Stimulated activated naive CD8-positive, alpha-beta T cell treated with anti-CD3 and anti-CD28 coated beads, Interleukin-15, Interleukin-2, amounts not matched to agents 100 ng/mL and 50 ng/mL, for 24 hours (primary cell): ENCODE measurements at regions not wholly inside any gene's neighbourhood (a gene's known extent, or its start where the extent isn't known, plus 50 kb on each side); places are given as distances from the start of the nearest gene placed in this dataset.

Source experiments
- H3K27ac Mint-ChIP-seq: one replicate; pipeline ENCODE4 v1.8.0; 2021; ENCODE audit warnings: mild to moderate bottlenecking, mixed read lengths
- H3K27me3 Mint-ChIP-seq: one replicate; pipeline ENCODE4 v1.8.0; 2021; ENCODE audit warnings: mixed read lengths
- H3K36me3 Mint-ChIP-seq: one replicate; pipeline ENCODE4 v1.8.0; 2021; ENCODE audit warnings: low read depth, mixed read lengths
- H3K4me1 Mint-ChIP-seq: one replicate; pipeline ENCODE4 v1.8.0; 2021; ENCODE audit warnings: low read depth, mixed read lengths
- H3K4me3 Mint-ChIP-seq: one replicate; pipeline ENCODE4 v1.8.0; 2021; ENCODE audit warnings: mild to moderate bottlenecking, mixed read lengths
- H3K9me3 Mint-ChIP-seq: one replicate; pipeline ENCODE4 v1.8.0; 2021; ENCODE audit warnings: mixed read lengths

- Mint-ChIP-seq H3K9me3 (no peaks in the 10 kb centered on the region), H3K27ac (no peak overlapping the region), H3K4me1 (no peaks in the 10 kb centered on the region), H3K27me3 (no peaks in the 10 kb centered on the region), H3K4me3 (no peak overlapping the region), H3K36me3 (no peaks in the 10 kb centered on the region)
These were observed 404.7 kb downstream of the LMO4 start for GRCh38 chr1:87733386-87733785.

DNA sequence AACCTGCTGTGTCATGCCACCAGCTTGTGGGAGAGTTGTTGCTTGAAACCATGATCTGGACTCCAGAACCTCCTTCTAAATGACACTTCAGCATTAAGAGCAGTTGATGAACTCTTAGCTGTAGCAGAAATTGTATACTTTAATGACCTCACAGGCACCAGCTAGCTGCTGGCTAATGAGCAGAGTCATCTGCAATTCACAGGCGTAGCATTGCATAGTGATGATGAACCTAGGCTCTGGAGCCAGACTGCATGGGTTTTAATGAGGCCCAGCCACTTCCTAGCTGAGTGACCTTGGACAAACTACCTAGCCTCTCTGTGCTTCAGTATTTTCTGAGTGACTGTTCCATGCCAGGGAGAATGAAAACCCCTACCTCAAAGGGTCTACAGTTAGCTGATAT, 407.1 kb downstream of the LMO4 start:
- no peaks in the 10 kb centered on the region for H3K9me3 Mint-ChIP-seq
- H3K4me3 Mint-ChIP-seq: no peak overlapping the region
- H3K27ac Mint-ChIP-seq: no peak overlapping the region

DNA sequence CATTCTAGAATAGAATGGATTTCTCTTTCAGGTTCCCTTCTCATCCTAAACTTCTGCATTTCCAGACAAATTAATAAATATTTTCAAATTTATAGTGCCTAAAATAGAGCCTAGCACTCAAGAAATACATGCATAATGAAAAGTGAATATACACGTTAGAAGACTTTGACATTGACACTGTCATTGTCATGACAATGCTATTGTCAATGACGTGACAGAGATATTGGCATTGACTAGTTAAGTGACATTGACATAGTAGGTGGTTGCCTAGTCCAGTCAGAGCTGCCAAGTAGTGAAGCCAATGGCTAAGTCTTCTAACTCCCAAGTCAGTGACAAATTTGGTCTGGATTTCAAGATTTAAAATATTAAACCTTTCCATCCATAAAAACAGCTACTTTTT, 410.5 kb downstream of the LMO4 start:
- H3K36me3 Mint-ChIP-seq: no peaks in the 10 kb centered on the region
- peaks cover 3% of the 10 kb centered on the region for H3K27me3 Mint-ChIP-seq
- H3K4me3 Mint-ChIP-seq: no peak overlapping the region
- no peaks in the 10 kb centered on the region for H3K4me1 Mint-ChIP-seq
- H3K27ac Mint-ChIP-seq: no peak overlapping the region
- H3K9me3 Mint-ChIP-seq: no peaks in the 10 kb centered on the region

More for the DNA sequence above, 407.1 kb downstream of the LMO4 start:
- no peaks in the 10 kb centered on the region for H3K4me1 Mint-ChIP-seq
- no peaks in the 10 kb centered on the region for H3K27me3 Mint-ChIP-seq
- H3K36me3 Mint-ChIP-seq: no peaks in the 10 kb centered on the region

DNA sequence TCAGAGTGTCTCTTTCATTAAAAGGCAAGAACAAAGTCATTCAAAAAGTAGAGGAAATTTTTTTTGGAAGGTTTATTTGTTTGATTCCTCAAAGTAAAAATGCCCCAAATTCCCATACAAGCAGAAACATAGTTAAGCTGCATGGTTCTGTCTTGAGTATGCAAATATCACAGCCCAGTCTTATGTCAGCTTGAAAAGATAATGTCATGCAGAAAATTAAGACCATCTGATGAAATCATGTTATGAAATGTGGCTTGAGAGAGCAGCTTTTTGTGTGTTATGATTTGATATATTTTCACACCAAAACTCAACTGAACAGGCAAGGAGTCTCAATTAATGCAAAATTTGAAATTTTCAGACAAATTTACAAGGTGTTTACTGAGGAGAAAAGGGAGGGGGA, 411.0 kb downstream of the LMO4 start:
- H3K4me1 Mint-ChIP-seq: no peaks in the 10 kb centered on the region
- no peak overlapping the region for H3K27ac Mint-ChIP-seq
- no peak overlapping the region for H3K4me3 Mint-ChIP-seq
- no peaks in the 10 kb centered on the region for H3K9me3 Mint-ChIP-seq
- H3K27me3 Mint-ChIP-seq: peaks cover 3% of the 10 kb centered on the region
- no peaks in the 10 kb centered on the region for H3K36me3 Mint-ChIP-seq

DNA sequence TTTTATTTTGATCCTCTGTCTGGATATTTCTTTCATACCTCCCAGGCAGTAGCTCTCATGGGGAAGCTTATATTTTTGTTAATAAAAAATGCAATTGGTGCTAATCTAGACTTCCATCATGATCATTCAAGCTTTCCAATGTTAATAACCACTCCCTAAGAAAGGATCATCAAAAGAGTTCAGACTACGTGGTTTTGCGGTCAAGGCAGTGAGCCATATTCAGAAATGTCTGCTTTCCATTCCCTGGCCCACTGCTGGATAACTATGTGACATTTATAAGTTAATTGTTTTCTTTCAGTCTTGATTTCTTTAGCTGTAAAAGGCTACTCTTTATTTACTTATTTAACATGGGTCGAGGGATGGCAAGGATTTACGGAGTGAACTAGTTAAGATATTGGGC, 414.6 kb downstream of the LMO4 start:
- Mint-ChIP-seq H3K27ac (no peak overlapping the region), H3K27me3 (peaks cover 6% of the 10 kb centered on the region), H3K4me3 (no peak overlapping the region), H3K36me3 (no peaks in the 10 kb centered on the region), H3K9me3 (no peaks in the 10 kb centered on the region), H3K4me1 (no peaks in the 10 kb centered on the region)

GRCh38 chr1:87744056-87744455, 415.4 kb downstream of the LMO4 start:
- Mint-ChIP-seq H3K9me3 (no peaks in the 10 kb centered on the region), H3K4me3 (no peak overlapping the region), H3K27me3 (peaks cover 6% of the 10 kb centered on the region), H3K4me1 (no peaks in the 10 kb centered on the region), H3K36me3 (no peaks in the 10 kb centered on the region), H3K27ac (no peak overlapping the region)

DNA sequence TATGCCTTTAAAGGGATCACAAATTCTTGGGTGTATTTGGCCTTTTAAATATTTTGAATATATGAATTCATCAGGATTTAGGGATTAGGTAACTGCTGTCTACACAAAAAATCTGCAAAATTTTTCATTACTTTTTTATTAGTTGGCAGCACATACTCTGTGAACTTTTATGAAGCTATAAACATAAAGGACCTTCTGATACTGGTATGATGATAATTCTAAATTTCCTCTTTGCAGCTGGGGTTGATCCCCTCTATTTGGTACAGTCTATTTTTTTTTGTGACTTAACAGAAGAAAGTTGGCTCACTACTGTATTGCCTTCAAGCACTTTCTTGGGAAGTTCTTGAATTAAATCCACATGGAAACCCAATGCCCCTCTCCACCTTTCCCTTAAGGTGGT, 416.1 kb downstream of the LMO4 start:
- Mint-ChIP-seq H3K4me3 (no peak overlapping the region), H3K9me3 (no peaks in the 10 kb centered on the region), H3K27ac (no peak overlapping the region), H3K27me3 (peaks cover 6% of the 10 kb centered on the region), H3K4me1 (no peaks in the 10 kb centered on the region), H3K36me3 (no peaks in the 10 kb centered on the region)

DNA sequence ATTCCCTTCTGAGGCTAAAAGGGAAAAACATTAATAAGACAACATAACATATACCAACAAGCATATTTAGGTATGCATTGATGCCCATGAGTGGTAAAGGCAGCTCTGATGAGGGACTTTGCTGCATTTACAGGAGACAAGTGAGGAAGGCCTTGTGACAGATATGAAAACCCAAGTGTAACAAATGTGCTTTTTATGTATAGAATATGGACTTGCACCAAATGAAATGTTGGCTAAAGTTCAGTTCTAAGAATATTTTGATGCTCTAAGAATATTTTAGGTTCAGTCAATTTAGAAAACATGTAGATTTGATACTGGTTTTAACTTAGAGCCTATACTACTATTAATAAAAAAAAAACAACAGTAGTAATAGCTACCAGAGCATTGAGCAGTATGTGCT, 424.7 kb downstream of the LMO4 start:
- H3K4me1 Mint-ChIP-seq: no peaks in the 10 kb centered on the region
- no peaks in the 10 kb centered on the region for H3K27me3 Mint-ChIP-seq
- no peaks in the 10 kb centered on the region for H3K9me3 Mint-ChIP-seq
- no peak overlapping the region for H3K27ac Mint-ChIP-seq
- H3K36me3 Mint-ChIP-seq: no peaks in the 10 kb centered on the region
- H3K4me3 Mint-ChIP-seq: no peak overlapping the region

- no peaks in the 10 kb centered on the region for H3K27me3 Mint-ChIP-seq
- H3K36me3 Mint-ChIP-seq: no peaks in the 10 kb centered on the region
- H3K9me3 Mint-ChIP-seq: no peaks in the 10 kb centered on the region
- H3K27ac Mint-ChIP-seq: no peak overlapping the region
- no peak overlapping the region for H3K4me3 Mint-ChIP-seq
- H3K4me1 Mint-ChIP-seq: no peaks in the 10 kb centered on the region
These were observed 425.5 kb downstream of the LMO4 start for GRCh38 chr1:87754139-87754538.

DNA sequence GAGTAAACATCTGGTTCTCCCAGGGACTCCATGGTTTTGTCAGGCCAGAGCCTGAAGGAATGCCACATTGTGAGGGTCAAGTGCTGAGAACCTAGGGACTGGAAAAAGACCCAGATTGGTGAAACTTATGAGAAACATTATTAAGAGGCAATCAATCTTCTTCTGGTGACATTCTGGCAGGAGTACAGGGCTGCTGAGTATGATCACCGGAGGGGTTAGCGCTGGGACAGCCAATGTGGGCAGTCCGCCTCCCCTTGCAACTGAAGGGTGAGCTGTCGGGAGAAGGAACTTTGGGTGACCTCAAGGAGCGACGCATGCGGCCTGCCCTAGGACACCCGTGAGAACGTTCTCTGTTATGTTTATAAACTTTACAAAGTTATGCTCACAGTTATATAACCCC, 429.0 kb downstream of the LMO4 start:
- no peaks in the 10 kb centered on the region for H3K27me3 Mint-ChIP-seq
- no peak overlapping the region for H3K27ac Mint-ChIP-seq
- no peaks in the 10 kb centered on the region for H3K36me3 Mint-ChIP-seq
- no peaks in the 10 kb centered on the region for H3K4me1 Mint-ChIP-seq
- no peaks in the 10 kb centered on the region for H3K9me3 Mint-ChIP-seq
- H3K4me3 Mint-ChIP-seq: no peak overlapping the region

DNA sequence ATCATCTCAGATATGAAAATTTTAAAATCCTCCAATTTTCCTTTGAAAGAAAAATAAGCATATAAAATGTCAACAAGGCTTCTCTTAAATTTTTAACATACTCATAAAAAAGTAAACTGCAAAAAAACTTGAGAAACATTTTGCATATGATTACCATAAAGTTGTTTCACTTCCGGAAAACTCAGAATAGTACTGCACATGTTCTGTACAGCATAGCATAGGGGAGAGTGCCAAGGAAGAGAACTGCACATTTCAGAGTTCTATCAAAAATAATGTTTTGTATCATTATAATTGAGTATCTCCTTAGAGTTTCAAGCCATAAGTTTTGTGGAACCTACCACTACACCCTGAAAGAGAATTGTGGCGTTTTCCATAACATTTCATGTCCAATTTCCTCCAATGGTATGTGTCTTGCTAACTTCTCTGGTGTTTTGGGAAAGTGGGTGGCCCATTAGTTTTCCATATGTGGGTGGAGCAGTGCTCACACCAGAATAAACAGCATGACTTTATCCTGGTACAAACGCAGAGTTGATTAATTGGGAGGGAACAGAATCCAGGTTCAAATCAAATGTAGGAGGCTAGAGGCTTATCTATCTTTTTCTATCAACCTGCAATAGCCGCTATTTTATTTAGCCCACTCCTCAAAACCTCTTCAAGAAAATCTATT, 430.9 kb downstream of the LMO4 start:
- H3K4me1 Mint-ChIP-seq: no peaks in the 10 kb centered on the region
- H3K36me3 Mint-ChIP-seq: no peaks in the 10 kb centered on the region
- no peaks in the 10 kb centered on the region for H3K9me3 Mint-ChIP-seq
- H3K4me3 Mint-ChIP-seq: no peak overlapping the region
- H3K27me3 Mint-ChIP-seq: peaks cover 4% of the 10 kb centered on the region
- H3K27ac Mint-ChIP-seq: no peak overlapping the region

DNA sequence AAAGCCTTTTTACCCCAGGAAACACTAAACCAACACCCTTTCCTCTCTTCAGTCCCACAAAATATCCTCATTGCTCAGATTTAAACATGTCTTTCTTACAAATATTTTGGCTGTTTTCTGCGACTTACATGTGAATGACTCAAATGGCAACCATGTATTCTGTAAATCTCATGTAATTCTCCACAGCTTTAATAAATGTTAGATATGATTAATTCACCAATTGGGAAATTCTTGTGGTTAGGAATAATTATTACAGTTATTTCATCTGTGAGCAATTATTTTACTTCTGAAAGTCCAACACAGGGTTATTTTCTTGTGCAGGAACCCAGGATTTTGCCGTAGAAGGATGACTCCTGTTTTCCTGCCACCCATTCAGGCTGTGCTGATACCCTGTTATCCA, 431.5 kb downstream of the LMO4 start:
- Mint-ChIP-seq H3K4me1 (no peaks in the 10 kb centered on the region), H3K27ac (no peak overlapping the region), H3K27me3 (peaks cover 4% of the 10 kb centered on the region), H3K4me3 (no peak overlapping the region), H3K36me3 (no peaks in the 10 kb centered on the region), H3K9me3 (no peaks in the 10 kb centered on the region)

DNA sequence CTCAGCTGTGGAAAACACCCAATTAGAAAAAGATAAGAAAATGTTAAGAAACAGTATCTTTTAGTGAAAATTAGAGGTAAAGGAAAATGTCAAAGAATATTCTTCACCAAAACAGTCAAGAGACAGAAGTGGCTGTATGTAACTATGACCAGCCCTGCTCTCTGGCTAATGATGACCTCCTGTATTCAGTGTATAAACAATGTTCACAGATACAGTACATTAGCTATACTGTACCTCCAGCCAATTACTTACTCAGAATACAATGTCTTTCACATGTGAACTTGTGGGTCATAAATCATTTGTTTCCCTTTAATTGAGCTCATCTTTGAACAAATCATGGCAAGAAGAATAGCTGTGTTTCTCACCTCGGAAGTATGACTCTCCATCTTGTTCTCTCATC, 432.0 kb downstream of the LMO4 start:
- Mint-ChIP-seq H3K4me3 (no peak overlapping the region), H3K27ac (no peak overlapping the region), H3K9me3 (no peaks in the 10 kb centered on the region), H3K27me3 (peaks cover 4% of the 10 kb centered on the region), H3K36me3 (no peaks in the 10 kb centered on the region), H3K4me1 (no peaks in the 10 kb centered on the region)

- Mint-ChIP-seq H3K27me3 (peaks cover 4% of the 10 kb centered on the region), H3K9me3 (no peaks in the 10 kb centered on the region), H3K4me3 (no peak overlapping the region), H3K27ac (no peak overlapping the region), H3K36me3 (no peaks in the 10 kb centered on the region), H3K4me1 (no peaks in the 10 kb centered on the region)
These were observed 434.8 kb downstream of the LMO4 start for GRCh38 chr1:87763483-87763882.

GRCh38 chr1:87765057-87765680, 436.5 kb downstream of the LMO4 start:
- H3K9me3 Mint-ChIP-seq: no peaks in the 10 kb centered on the region
- peaks cover 4% of the 10 kb centered on the region for H3K27me3 Mint-ChIP-seq
- no peaks in the 10 kb centered on the region for H3K36me3 Mint-ChIP-seq
- H3K4me3 Mint-ChIP-seq: no peak overlapping the region
- no peak overlapping the region for H3K27ac Mint-ChIP-seq
- no peaks in the 10 kb centered on the region for H3K4me1 Mint-ChIP-seq

DNA sequence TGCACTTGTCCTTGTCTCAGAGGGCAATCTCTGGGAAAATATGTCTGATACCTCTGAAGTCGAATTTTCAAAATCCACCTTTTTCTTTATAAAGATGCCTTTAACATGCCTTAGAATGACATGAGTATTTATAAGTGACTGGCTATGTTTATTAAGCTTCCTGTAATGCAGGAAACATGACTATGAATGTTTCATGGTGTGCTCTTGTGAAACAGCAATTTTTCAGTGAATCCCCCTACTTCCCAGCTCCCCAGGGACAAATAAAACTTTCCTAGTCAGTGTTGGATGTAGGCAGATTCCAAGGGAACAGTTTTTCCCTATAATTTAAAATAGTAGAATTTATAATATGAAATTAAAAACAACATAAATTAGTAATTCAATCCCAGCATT, 437.0 kb downstream of the LMO4 start:
- Mint-ChIP-seq H3K4me1 (no peaks in the 10 kb centered on the region), H3K4me3 (no peak overlapping the region), H3K27me3 (peaks cover 4% of the 10 kb centered on the region), H3K36me3 (no peaks in the 10 kb centered on the region), H3K9me3 (no peaks in the 10 kb centered on the region), H3K27ac (no peak overlapping the region)
